HCT116 (cell line): ENCODE measurements at regions not wholly inside any gene's neighbourhood (a gene's known extent, or its start where the extent isn't known, plus 50 kb on each side); places are given as distances from the start of the nearest gene placed in this dataset.

Experiments
- ATAC-seq: fragments of 200-7000 bp; cut with Tn5 transposase; 2 replicates; pipeline ENCODE4 v1.9.1; 2020; ENCODE audit warnings: mild to moderate bottlenecking, moderate library complexity
- BruUV-seq: library from RNA; stranded (reverse); fragments of 400-500 nt; replicated peaks from 2 replicates; lab custom pipeline; 2021; lab: Mats Ljungman, UMichigan
- CTCF ChIA-PET: fragments of 300-600 bp; sonication (Branson Sonifier 250); formaldehyde crosslinking; loops from one replicate; lab custom pipeline; 2021; ENCODE audit warnings: antibody characterized with exemption; lab: Charles Lee
- POLR2A ChIA-PET: fragments of 300-600, 350-600 bp; sonication (Branson Sonifier 250); formaldehyde crosslinking; loops from one replicate; lab custom pipeline; 2021; ENCODE audit warnings: antibody characterized with exemption; lab: Charles Lee
- RAD21 ChIA-PET, 2 experiments: fragments of 300-600 bp; sonication (Branson Sonifier 250); formaldehyde crosslinking; loops; one replicate each; lab custom pipeline; 2023; ENCODE audit warnings: low total read pairs in 2 of 2; ENCODE audit not compliant: uncharacterized antibody in 2 of 2, unreplicated experiment in 2 of 2, low non-redundant PET in 1 of 2; lab: Charles Lee
- DNase-seq: peaks from one replicate; pipeline ENCODE4 v3.0.0-alpha.2; 2010; ENCODE audit warnings: low read depth, low spot score
- H2AFZ ChIP-seq: fragments of 200-600 bp; shearing (Covaris generic), sonication (generic); 2 replicates; pipeline ENCODE4 v1.6.1; 2017; ENCODE audit warnings: low read depth, mixed run types, mixed read lengths, antibody characterized with exemption, low read length; ENCODE audit not compliant: poor library complexity, severe bottlenecking
- H3K27ac ChIP-seq: 2 replicates; pipeline ENCODE4 v1.5.1; 2012; ENCODE audit warnings: low read depth, low read length
- H3K27me3 ChIP-seq: fragments of 200-600 bp; sonication (generic); 2 replicates; pipeline ENCODE4 v1.6.1; 2016; ENCODE audit warnings: mixed run types, low read length, mixed read lengths; ENCODE audit not compliant: insufficient read depth
- H3K36me3 ChIP-seq, 2 experiments: fragments of 200-500 bp in 1 of 2; fragments of 200-600 bp in 1 of 2; sonication (Bioruptor generic) in 1 of 2; sonication (generic) in 1 of 2; 2 replicates each; pipeline versions ENCODE4 v1.5.1 to v1.6.1; 2014 to 2016; ENCODE audit warnings: low read length in 2 of 2, inconsistent platforms in 1 of 2, mixed read lengths in 1 of 2, mixed run types in 1 of 2; ENCODE audit not compliant: insufficient read depth in 2 of 2, control insufficient read depth in 1 of 2
- H3K4me1 ChIP-seq, 2 experiments: fragments of 200-600 bp in 1 of 2; sonication (generic) in 1 of 2; 2 replicates each; pipeline versions ENCODE4 v1.5.1 to v1.6.1; 2012 to 2017; ENCODE audit warnings: low read length in 2 of 2, inconsistent platforms in 1 of 2, mild to moderate bottlenecking in 1 of 2, mixed read lengths in 1 of 2, mixed run types in 1 of 2, moderate library complexity in 1 of 2; ENCODE audit not compliant: insufficient read depth in 2 of 2, control insufficient read depth in 1 of 2
- H3K4me2 ChIP-seq: fragments of 200-600 bp; sonication (generic); 2 replicates; pipeline ENCODE4 v1.6.1; 2017; ENCODE audit warnings: mixed run types, low read length, mixed read lengths
- H3K4me3 ChIP-seq, 2 experiments: fragments of 200-600 bp in 1 of 2; sonication (generic) in 1 of 2; replicated peaks in 1 of 2; 2 replicates each; pipeline ENCODE4 v1.5.1; 2011 to 2016; ENCODE audit warnings: low read length in 2 of 2, control low read depth in 1 of 2, low read depth in 1 of 2, mild to moderate bottlenecking in 1 of 2, mixed read lengths in 1 of 2, mixed run types in 1 of 2
- H3K79me2 ChIP-seq: fragments of 200-600 bp; sonication (generic); 2 replicates; pipeline ENCODE4 v1.6.1; 2017; ENCODE audit warnings: mild to moderate bottlenecking, mixed run types, low read length, moderate library complexity, mixed read lengths; ENCODE audit not compliant: insufficient read depth
- H3K9ac ChIP-seq: fragments of 200-600 bp; sonication (generic); 2 replicates; pipeline ENCODE4 v1.6.1; 2016; ENCODE audit warnings: low read length, mixed read lengths
- H3K9me2 ChIP-seq: fragments of 200-600 bp; sonication (generic), shearing (Covaris generic); 2 replicates; pipeline ENCODE4 v1.6.1; 2017; ENCODE audit warnings: mixed run types, mild to moderate bottlenecking, moderate library complexity; ENCODE audit not compliant: insufficient read depth
- H3K9me3 ChIP-seq, 2 experiments: fragments of 200-500 bp in 1 of 2; fragments of 200-600 bp in 1 of 2; sonication (Bioruptor generic) in 1 of 2; sonication (generic) in 1 of 2; 2 replicates each; pipeline ENCODE4 v1.6.1; 2014 to 2017; ENCODE audit warnings: low read length in 2 of 2, mixed read lengths in 2 of 2, inconsistent platforms in 1 of 2, low read depth in 1 of 2, mild to moderate bottlenecking in 1 of 2, mixed run types in 1 of 2, moderate library complexity in 1 of 2; ENCODE audit not compliant: control insufficient read depth in 1 of 2, insufficient read depth in 1 of 2
- H4K20me1 ChIP-seq: fragments of 200-600 bp; sonication (generic), shearing (Covaris generic); 2 replicates; pipeline ENCODE4 v1.6.1; 2017; ENCODE audit warnings: mixed run types, mild to moderate bottlenecking, moderate library complexity; ENCODE audit not compliant: insufficient read depth
- CBX3 ChIP-seq: IDR thresholded peaks from 2 replicates; pipeline ENCODE4 v1.6.1; 2012; ENCODE audit warnings: low read depth
- CTCF ChIP-seq, 3 experiments: fragments of 200-600 bp in 1 of 3; sonication (generic) in 1 of 3; IDR thresholded peaks in 2 of 3; conservative IDR thresholded peaks in 1 of 3; 2 replicates each; pipeline ENCODE4 v1.5.1; 2012 to 2017; ENCODE audit warnings: low read depth in 2 of 3, low read length in 2 of 3, antibody characterized with exemption in 1 of 3, borderline replicate concordance in 1 of 3, control low read depth in 1 of 3, mild to moderate bottlenecking in 1 of 3, mixed read lengths in 1 of 3, mixed run types in 1 of 3, moderate library complexity in 1 of 3; ENCODE audit not compliant: insufficient read depth in 1 of 3
- EGR1 ChIP-seq: IDR thresholded peaks from 2 replicates; pipeline ENCODE4 v1.6.1; 2012; ENCODE audit warnings: low read depth
- EZH2 ChIP-seq: fragments of 200-600 bp; sonication (generic); IDR thresholded peaks from 2 replicates; pipeline ENCODE4 v1.6.1; 2017; ENCODE audit warnings: antibody characterized with exemption, mixed run types
- FOSL1 ChIP-seq: IDR thresholded peaks from 2 replicates; pipeline ENCODE4 v1.6.1; 2012; ENCODE audit warnings: low read depth
- POLR2A ChIP-seq: IDR thresholded peaks from 2 replicates; pipeline ENCODE4 v1.7.0; 2011; ENCODE audit warnings: borderline replicate concordance; ENCODE audit not compliant: insufficient read depth, insufficient read length; ENCODE audit errors: extremely low read depth
- YY1 ChIP-seq: IDR thresholded peaks from 2 replicates; pipeline ENCODE4 v1.6.1; 2011; ENCODE audit warnings: low read length, low read depth, moderate library complexity, mild to moderate bottlenecking; ENCODE audit not compliant: insufficient replicate concordance; ENCODE audit errors: extremely low read depth
- ZFX ChIP-seq: fragments of 450-650 bp; IDR thresholded peaks from 2 replicates; pipeline ENCODE4 v1.6.1; 2017
- ZNF274 ChIP-seq: fragments of 200-500 bp; sonication (Bioruptor generic); IDR thresholded peaks from 2 replicates; pipeline ENCODE4 v1.6.1; 2014; ENCODE audit warnings: mild to moderate bottlenecking, low read depth, low read length, inconsistent platforms
- intact Hi-C: fragments of 100-400 bp; cut with micrococcal nuclease; formaldehyde crosslinking; loops from 2 replicates; pipeline ENCODE4 v1.10.0; 2022

- no peak overlapping the region for H3K27ac ChIP-seq
- H4K20me1 ChIP-seq, result no peaks in the 10 kb centered on the region
- no peak for DNase-seq
- no peak overlapping the region for H3K9ac ChIP-seq
- H3K36me3 ChIP-seq, result no peaks in the 10 kb centered on the region
- H3K9me2 ChIP-seq, result no peaks in the 10 kb centered on the region
- intact Hi-C loops, result no loop called here
- no TSS peak for BruUV-seq
- no peak for ATAC-seq
- POLR2A ChIA-PET, result no interaction called here
- H3K4me1 ChIP-seq, result peaks cover 13 to 20% of the 10 kb centered on the region in 2 experiments; a peak in 3 of 4 replicates
- no peaks in the 10 kb centered on the region for H3K27me3 ChIP-seq
- CTCF ChIA-PET, result interaction anchor here (0.8 to 6.5 kb wide), 3 partner anchors 227 to 434 kb away, joined by 3 to 81 read pairs (median 4); no protein-coding TSS in a partner anchor
- no peaks in the 10 kb centered on the region for H3K9me3 ChIP-seq
- no peak overlapping the region for H3K4me2 ChIP-seq
- no peaks in the 10 kb centered on the region for H3K79me2 ChIP-seq
- TF ChIP-seq CBX3, result no peak
- no peak for TF ChIP-seq POLR2A
- TF ChIP-seq ZNF274, result no peak
- TF ChIP-seq CTCF (IDR thresholded peaks at IDR 0.05 in 2 of 3, conservative IDR thresholded peaks at IDR 0.05 in 1 of 3; ENCODE audit: borderline replicate concordance in 1 of 3, insufficient read depth in 1 of 3, low read depth in 2 of 3, low read length in 2 of 3), result no peak
- TF ChIP-seq ZFX, result no peak
- TF ChIP-seq EGR1, result no peak
- no peak for TF ChIP-seq FOSL1
- no peak for TF ChIP-seq YY1
- no peak for TF ChIP-seq EZH2
- RAD21 ChIA-PET, result no interaction called here
- no peak overlapping the region for H3K4me3 ChIP-seq
- no peak overlapping the region for H2AFZ ChIP-seq
Observed at GRCh38 chr11:45337583-45338360, 51.6 kb upstream of the SYT13 start.
